ENCODE measurements at regions not wholly inside any gene's neighbourhood (a gene's known extent, or its start where the extent isn't known, plus 50 kb on each side); places are given as distances from the start of the nearest gene placed in this dataset.

GRCh38 chr2:180579388-180579787 lies 401.0 kb upstream of the UBE2E3 start:
- Histone ChIP-seq H3K27ac (ENCODE audit: low read length) (no peak overlapping the region), H3K36me3 (ENCODE audit: control insufficient read depth, insufficient read depth, low read length) (no peaks in the 10 kb centered on the region), H3K4me3 (ENCODE audit: low read length) (no peak overlapping the region), H3K27me3 (ENCODE audit: control insufficient read depth, insufficient read depth, low read length) (no peaks in the 10 kb centered on the region), H3K4me1 (ENCODE audit: control insufficient read depth, insufficient read depth, low read length) (no peaks in the 10 kb centered on the region), H3K9me3 (ENCODE audit: control insufficient read depth, low read depth, low read length) (no peaks in the 10 kb centered on the region)
- 60% methylated on average over 1 of the region's 2 CpGs for WGBS (ENCODE audit: insufficient coverage, low lambda C conversion rate)
- DNase-seq: no peak

- H3K4me1 ChIP-seq (ENCODE audit: control insufficient read depth, insufficient read depth, low read length): no peaks in the 10 kb centered on the region
- WGBS (ENCODE audit: insufficient coverage, low lambda C conversion rate): 80% methylated on average over 1 of the region's 1 CpG
- DNase-seq: no peak
- H3K27ac ChIP-seq (ENCODE audit: low read length): no peak overlapping the region
- H3K27me3 ChIP-seq (ENCODE audit: control insufficient read depth, insufficient read depth, low read length): no peaks in the 10 kb centered on the region
- H3K36me3 ChIP-seq (ENCODE audit: control insufficient read depth, insufficient read depth, low read length): no peaks in the 10 kb centered on the region
- H3K4me3 ChIP-seq (ENCODE audit: low read length): no peak overlapping the region
- H3K9me3 ChIP-seq (ENCODE audit: control insufficient read depth, low read depth, low read length): no peaks in the 10 kb centered on the region
Measured at GRCh38 chr2:180578441-180578840, 402.0 kb upstream of the UBE2E3 start.

GRCh38 chr2:180577567-180577966 lies 402.8 kb upstream of the UBE2E3 start:
- Histone ChIP-seq H3K27ac (ENCODE audit: low read length) (no peak overlapping the region), H3K4me3 (ENCODE audit: low read length) (no peak overlapping the region), H3K9me3 (ENCODE audit: control insufficient read depth, low read depth, low read length) (no peaks in the 10 kb centered on the region), H3K27me3 (ENCODE audit: control insufficient read depth, insufficient read depth, low read length) (no peaks in the 10 kb centered on the region), H3K4me1 (ENCODE audit: control insufficient read depth, insufficient read depth, low read length) (no peaks in the 10 kb centered on the region), H3K36me3 (ENCODE audit: control insufficient read depth, insufficient read depth, low read length) (no peaks in the 10 kb centered on the region)
- DNase-seq: no peak
- 77% methylated on average over 2 of the region's 3 CpGs for WGBS (ENCODE audit: insufficient coverage, low lambda C conversion rate)

GRCh38 chr2:180573951-180574350 lies 406.5 kb upstream of the UBE2E3 start:
- Histone ChIP-seq H3K9me3 (ENCODE audit: control insufficient read depth, low read depth, low read length) (no peaks in the 10 kb centered on the region), H3K36me3 (ENCODE audit: control insufficient read depth, insufficient read depth, low read length) (no peaks in the 10 kb centered on the region), H3K4me3 (ENCODE audit: low read length) (no peak overlapping the region), H3K4me1 (ENCODE audit: control insufficient read depth, insufficient read depth, low read length) (no peaks in the 10 kb centered on the region), H3K27ac (ENCODE audit: low read length) (no peak overlapping the region), H3K27me3 (ENCODE audit: control insufficient read depth, insufficient read depth, low read length) (no peaks in the 10 kb centered on the region)
- no CpG with 5 or more reads among the region's 3 CpGs for WGBS (ENCODE audit: insufficient coverage, low lambda C conversion rate)
- DNase-seq: no peak

- H3K4me1 ChIP-seq (ENCODE audit: control insufficient read depth, insufficient read depth, low read length): no peaks in the 10 kb centered on the region
Measured at GRCh38 chr2:180572346-180572745, 408.1 kb upstream of the UBE2E3 start.

GRCh38 chr2:180571559-180571958 lies 408.8 kb upstream of the UBE2E3 start:
- Histone ChIP-seq H3K36me3 (ENCODE audit: control insufficient read depth, insufficient read depth, low read length) (no peaks in the 10 kb centered on the region), H3K4me3 (ENCODE audit: low read length) (no peak overlapping the region), H3K9me3 (ENCODE audit: control insufficient read depth, low read depth, low read length) (no peaks in the 10 kb centered on the region), H3K4me1 (ENCODE audit: control insufficient read depth, insufficient read depth, low read length) (no peaks in the 10 kb centered on the region), H3K27me3 (ENCODE audit: control insufficient read depth, insufficient read depth, low read length) (no peaks in the 10 kb centered on the region), H3K27ac (ENCODE audit: low read length) (no peak overlapping the region)
- WGBS (ENCODE audit: insufficient coverage, low lambda C conversion rate): 67% methylated on average over 1 of the region's 2 CpGs
- no peak for DNase-seq

More at GRCh38 chr2:180572346-180572745, 408.1 kb upstream of the UBE2E3 start:
- H3K36me3 ChIP-seq (ENCODE audit: control insufficient read depth, insufficient read depth, low read length): no peaks in the 10 kb centered on the region
- no peaks in the 10 kb centered on the region for H3K9me3 ChIP-seq (ENCODE audit: control insufficient read depth, low read depth, low read length)
- DNase-seq: no peak
- H3K27me3 ChIP-seq (ENCODE audit: control insufficient read depth, insufficient read depth, low read length): no peaks in the 10 kb centered on the region
- no peak overlapping the region for H3K4me3 ChIP-seq (ENCODE audit: low read length)
- no peak overlapping the region for H3K27ac ChIP-seq (ENCODE audit: low read length)

GRCh38 chr2:180570864-180571263 lies 409.5 kb upstream of the UBE2E3 start:
- no peak overlapping the region for H3K4me3 ChIP-seq (ENCODE audit: low read length)
- no peaks in the 10 kb centered on the region for H3K9me3 ChIP-seq (ENCODE audit: control insufficient read depth, low read depth, low read length)
- H3K4me1 ChIP-seq (ENCODE audit: control insufficient read depth, insufficient read depth, low read length): no peaks in the 10 kb centered on the region
- 54% methylated on average over 3 of the region's 3 CpGs for WGBS (ENCODE audit: insufficient coverage, low lambda C conversion rate)
- no peaks in the 10 kb centered on the region for H3K36me3 ChIP-seq (ENCODE audit: control insufficient read depth, insufficient read depth, low read length)
- DNase-seq: no peak
- H3K27ac ChIP-seq (ENCODE audit: low read length): no peak overlapping the region
- no peaks in the 10 kb centered on the region for H3K27me3 ChIP-seq (ENCODE audit: control insufficient read depth, insufficient read depth, low read length)

- Histone ChIP-seq H3K4me1 (ENCODE audit: control insufficient read depth, insufficient read depth, low read length) (no peaks in the 10 kb centered on the region), H3K27ac (ENCODE audit: low read length) (no peak overlapping the region)
- 100% methylated on average over 2 of the region's 2 CpGs for WGBS (ENCODE audit: insufficient coverage, low lambda C conversion rate)
Measured at GRCh38 chr2:180564051-180564450, 416.4 kb upstream of the UBE2E3 start.

GRCh38 chr2:180562378-180562777 lies 418.0 kb upstream of the UBE2E3 start:
- no peak for DNase-seq
- 93% methylated on average over 2 of the region's 3 CpGs for WGBS (ENCODE audit: insufficient coverage, low lambda C conversion rate)
- no peaks in the 10 kb centered on the region for H3K36me3 ChIP-seq (ENCODE audit: control insufficient read depth, insufficient read depth, low read length)
- H3K4me3 ChIP-seq (ENCODE audit: low read length): no peak overlapping the region
- H3K27me3 ChIP-seq (ENCODE audit: control insufficient read depth, insufficient read depth, low read length): no peaks in the 10 kb centered on the region
- no peak overlapping the region for H3K27ac ChIP-seq (ENCODE audit: low read length)
- no peaks in the 10 kb centered on the region for H3K4me1 ChIP-seq (ENCODE audit: control insufficient read depth, insufficient read depth, low read length)
- no peaks in the 10 kb centered on the region for H3K9me3 ChIP-seq (ENCODE audit: control insufficient read depth, low read depth, low read length)

More at GRCh38 chr2:180564051-180564450, 416.4 kb upstream of the UBE2E3 start:
- Histone ChIP-seq H3K27me3 (ENCODE audit: control insufficient read depth, insufficient read depth, low read length) (no peaks in the 10 kb centered on the region), H3K9me3 (ENCODE audit: control insufficient read depth, low read depth, low read length) (no peaks in the 10 kb centered on the region), H3K4me3 (ENCODE audit: low read length) (no peak overlapping the region), H3K36me3 (ENCODE audit: control insufficient read depth, insufficient read depth, low read length) (no peaks in the 10 kb centered on the region)
- DNase-seq: no peak

GRCh38 chr2:180559771-180560170 lies 420.6 kb upstream of the UBE2E3 start:
- H3K9me3 ChIP-seq (ENCODE audit: control insufficient read depth, low read depth, low read length): no peaks in the 10 kb centered on the region
- no peak for DNase-seq
- no peaks in the 10 kb centered on the region for H3K36me3 ChIP-seq (ENCODE audit: control insufficient read depth, insufficient read depth, low read length)
- WGBS (ENCODE audit: insufficient coverage, low lambda C conversion rate): no CpG with 5 or more reads among the region's 5 CpGs
- H3K4me3 ChIP-seq (ENCODE audit: low read length): no peak overlapping the region
- no peak overlapping the region for H3K27ac ChIP-seq (ENCODE audit: low read length)
- H3K4me1 ChIP-seq (ENCODE audit: control insufficient read depth, insufficient read depth, low read length): no peaks in the 10 kb centered on the region
- no peaks in the 10 kb centered on the region for H3K27me3 ChIP-seq (ENCODE audit: control insufficient read depth, insufficient read depth, low read length)

GRCh38 chr2:180559038-180559437 lies 421.4 kb upstream of the UBE2E3 start:
- Histone ChIP-seq H3K4me3 (ENCODE audit: low read length) (no peak overlapping the region), H3K9me3 (ENCODE audit: control insufficient read depth, low read depth, low read length) (no peaks in the 10 kb centered on the region), H3K27ac (ENCODE audit: low read length) (no peak overlapping the region), H3K4me1 (ENCODE audit: control insufficient read depth, insufficient read depth, low read length) (no peaks in the 10 kb centered on the region), H3K36me3 (ENCODE audit: control insufficient read depth, insufficient read depth, low read length) (no peaks in the 10 kb centered on the region), H3K27me3 (ENCODE audit: control insufficient read depth, insufficient read depth, low read length) (no peaks in the 10 kb centered on the region)
- no peak for DNase-seq

All from large intestine (tissue), 3 donors.